ENCODE measurements at regions not wholly inside any gene's neighbourhood (a gene's known extent, or its start where the extent isn't known, plus 50 kb on each side); places are given as distances from the start of the nearest gene placed in this dataset.

DNA sequence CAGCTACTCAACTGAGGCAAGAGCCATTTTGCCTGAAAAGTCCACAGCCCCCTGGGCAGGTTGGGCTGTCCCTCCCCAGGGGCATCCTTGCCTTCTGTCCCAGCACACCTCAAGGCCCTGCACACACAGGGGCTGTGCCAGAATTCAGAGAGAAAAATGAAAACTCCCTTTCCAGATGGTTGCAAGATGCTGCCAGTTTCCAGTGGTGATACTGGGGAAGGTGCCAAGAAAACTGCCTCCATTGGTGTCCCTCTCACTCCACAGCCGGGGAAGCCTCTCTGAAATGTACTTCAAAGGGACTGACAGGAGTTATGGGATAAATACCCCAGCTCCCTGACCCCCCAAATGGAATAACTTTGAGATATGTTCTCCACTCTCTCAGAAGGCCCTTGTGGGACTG is 154.2 kb upstream of the MAFB start:
- H3K36me3 ChIP-seq (replicated peaks; ENCODE audit: control insufficient read depth, insufficient read depth, low read length): no peaks in the 10 kb centered on the region
- no peak for DNase-seq
- H3K27me3 ChIP-seq (ENCODE audit: control insufficient read depth, insufficient read depth, low read length): no peaks in the 10 kb centered on the region
- no peak overlapping the region for H3K4me3 ChIP-seq (ENCODE audit: insufficient read depth, low read depth, low read length)

DNA sequence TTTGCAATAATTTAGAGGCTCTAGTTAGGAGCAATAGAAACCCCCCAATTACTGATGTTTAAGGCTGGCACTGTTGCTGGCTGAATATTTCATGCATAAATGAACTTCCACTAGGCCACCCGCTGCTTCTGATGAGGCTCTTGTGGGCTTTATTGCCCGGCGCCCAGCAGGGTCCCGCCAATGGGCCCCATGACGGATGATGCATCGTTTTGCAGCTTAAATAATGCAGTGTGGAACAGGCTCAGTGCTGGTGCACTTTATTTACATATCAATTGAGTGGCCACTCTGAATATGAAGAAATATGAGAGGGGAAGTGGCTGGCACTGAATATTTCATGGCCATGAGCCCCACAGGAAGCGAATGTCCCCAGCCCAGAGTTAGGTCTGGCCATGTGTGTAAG is 155.3 kb upstream of the MAFB start:
- Histone ChIP-seq H3K27me3 (ENCODE audit: control insufficient read depth, insufficient read depth, low read length) (no peaks in the 10 kb centered on the region), H3K36me3 (replicated peaks; ENCODE audit: control insufficient read depth, insufficient read depth, low read length) (no peaks in the 10 kb centered on the region), H3K4me3 (ENCODE audit: insufficient read depth, low read depth, low read length) (no peak overlapping the region)
- no peak for DNase-seq

DNA sequence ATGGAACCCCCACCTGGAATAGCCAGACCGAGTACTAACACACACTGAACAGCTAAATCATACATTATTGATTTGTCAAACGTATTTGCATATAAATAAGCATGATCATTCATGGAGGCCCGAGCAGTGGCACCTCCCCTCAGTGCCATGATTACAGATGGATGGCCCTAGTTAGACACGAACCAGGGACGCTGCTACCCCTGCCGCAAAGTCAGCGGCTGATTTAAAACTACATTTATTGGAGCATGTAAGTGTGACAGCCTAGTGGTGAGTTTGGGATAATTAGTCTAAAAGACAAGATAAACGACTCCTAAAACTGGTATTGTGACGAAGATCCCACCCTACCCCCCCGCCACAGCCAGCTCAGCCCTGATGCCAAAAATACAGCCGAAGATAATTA is 159.1 kb upstream of the MAFB start:
- no peak for DNase-seq
- no peaks in the 10 kb centered on the region for H3K27me3 ChIP-seq (ENCODE audit: control insufficient read depth, insufficient read depth, low read length)
- H3K36me3 ChIP-seq (replicated peaks; ENCODE audit: control insufficient read depth, insufficient read depth, low read length): no peaks in the 10 kb centered on the region
- H3K4me3 ChIP-seq (ENCODE audit: insufficient read depth, low read depth, low read length): no peak overlapping the region

- no peaks in the 10 kb centered on the region for H3K27me3 ChIP-seq (ENCODE audit: control insufficient read depth, insufficient read depth, low read length)
- H3K36me3 ChIP-seq (replicated peaks; ENCODE audit: control insufficient read depth, insufficient read depth, low read length): no peaks in the 10 kb centered on the region
- no peak overlapping the region for H3K4me3 ChIP-seq (ENCODE audit: insufficient read depth, low read depth, low read length)
- no peak for DNase-seq
Measured at GRCh38 chr20:40848526-40848925, 159.5 kb upstream of the MAFB start.

GRCh38 chr20:40849456-40849855 is 160.4 kb upstream of the MAFB start:
- no peak for DNase-seq
- no peak overlapping the region for H3K4me3 ChIP-seq (ENCODE audit: insufficient read depth, low read depth, low read length)
- H3K36me3 ChIP-seq (replicated peaks; ENCODE audit: control insufficient read depth, insufficient read depth, low read length): no peaks in the 10 kb centered on the region
- no peaks in the 10 kb centered on the region for H3K27me3 ChIP-seq (ENCODE audit: control insufficient read depth, insufficient read depth, low read length)

DNA sequence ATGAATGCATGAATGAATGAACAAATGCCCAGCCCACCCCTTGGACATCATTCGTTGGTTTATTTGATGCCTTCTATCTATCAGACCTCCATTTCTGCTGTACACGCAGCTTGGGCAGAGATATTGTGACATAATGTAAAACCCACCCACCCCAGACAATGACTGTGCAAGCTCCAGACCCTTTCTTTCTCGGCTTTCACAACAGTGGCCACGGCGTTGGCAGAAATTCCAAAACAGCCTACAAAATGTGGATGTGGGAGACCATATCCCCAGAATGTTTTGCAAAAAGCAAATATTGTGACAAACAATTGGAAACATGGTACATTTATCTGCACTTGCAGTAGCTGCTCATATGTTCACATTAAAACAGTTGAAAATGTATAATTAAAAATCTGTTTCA is 162.0 kb upstream of the MAFB start:
- no peaks in the 10 kb centered on the region for H3K36me3 ChIP-seq (replicated peaks; ENCODE audit: control insufficient read depth, insufficient read depth, low read length)
- H3K27me3 ChIP-seq (ENCODE audit: control insufficient read depth, insufficient read depth, low read length): no peaks in the 10 kb centered on the region
- no peak for DNase-seq
- no peak overlapping the region for H3K4me3 ChIP-seq (ENCODE audit: insufficient read depth, low read depth, low read length)

DNA sequence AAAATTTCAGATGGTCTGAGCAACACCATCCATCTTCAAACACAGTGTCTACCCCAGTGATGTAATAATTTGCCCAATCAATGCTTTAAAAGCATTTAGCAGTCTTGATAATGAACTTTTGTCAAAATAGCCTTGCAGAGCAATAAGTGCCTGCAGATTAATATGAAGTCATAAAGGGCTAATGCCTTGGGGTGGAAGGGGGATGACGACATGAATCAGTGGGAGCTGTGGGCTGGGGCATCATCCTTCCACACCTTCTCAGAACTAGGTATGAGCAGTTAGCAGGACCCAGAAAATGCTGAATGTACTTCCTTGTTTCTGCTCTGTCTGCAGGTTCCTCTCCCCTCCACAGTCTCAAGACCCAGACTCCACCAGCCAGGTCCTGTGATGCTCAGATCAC is 166.2 kb upstream of the MAFB start:
- Histone ChIP-seq H3K4me3 (ENCODE audit: insufficient read depth, low read depth, low read length) (no peak overlapping the region), H3K36me3 (replicated peaks; ENCODE audit: control insufficient read depth, insufficient read depth, low read length) (no peaks in the 10 kb centered on the region), H3K27me3 (ENCODE audit: control insufficient read depth, insufficient read depth, low read length) (no peaks in the 10 kb centered on the region)
- no peak for DNase-seq

DNA sequence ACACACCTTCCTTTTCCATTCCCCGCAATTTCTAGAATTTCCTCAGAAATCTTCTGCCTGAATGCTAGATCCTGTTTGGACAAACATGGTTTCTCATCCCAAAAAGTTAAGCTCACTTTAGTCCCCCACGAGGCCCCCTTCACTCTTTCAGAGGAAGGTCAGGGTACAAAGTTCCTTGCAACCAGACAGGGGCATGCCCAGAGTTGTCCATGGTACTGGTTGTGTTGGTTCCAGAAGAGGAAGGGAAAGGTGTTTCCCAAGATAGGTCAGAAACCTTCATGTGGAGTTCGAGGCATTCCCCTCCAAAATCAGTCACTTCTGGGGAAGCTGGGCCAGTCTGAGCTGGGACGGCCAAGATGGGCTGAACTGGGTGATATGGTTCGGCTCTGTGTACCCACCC is 167.6 kb upstream of the MAFB start:
- H3K4me3 ChIP-seq (ENCODE audit: insufficient read depth, low read depth, low read length): no peak overlapping the region
- no peaks in the 10 kb centered on the region for H3K27me3 ChIP-seq (ENCODE audit: control insufficient read depth, insufficient read depth, low read length)
- H3K36me3 ChIP-seq (replicated peaks; ENCODE audit: control insufficient read depth, insufficient read depth, low read length): no peaks in the 10 kb centered on the region
- DNase-seq: no peak

DNA sequence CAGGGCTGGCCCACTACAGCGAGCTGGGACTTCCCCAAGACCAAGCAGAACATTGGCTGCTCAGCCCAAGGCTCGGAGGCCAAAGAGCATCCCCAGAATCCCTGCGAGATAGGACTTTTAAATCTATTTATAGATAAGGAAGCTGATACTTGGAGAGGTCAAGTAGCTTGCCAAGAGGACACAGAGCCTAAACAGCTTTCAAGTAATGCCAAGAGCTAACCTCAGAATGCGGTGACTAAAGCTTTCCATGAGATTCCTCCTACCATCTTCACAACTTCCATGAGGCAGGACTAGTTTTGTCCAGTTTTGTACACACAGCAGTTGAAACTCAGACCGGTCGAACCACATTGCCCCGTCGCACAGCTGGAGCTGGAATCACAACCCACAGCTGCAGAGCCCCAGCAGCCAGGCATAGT is 168.1 kb upstream of the TOP1 start:
- DNase-seq: no peak
- H3K36me3 ChIP-seq (replicated peaks; ENCODE audit: control insufficient read depth, insufficient read depth, low read length): no peaks in the 10 kb centered on the region
- no peaks in the 10 kb centered on the region for H3K27me3 ChIP-seq (ENCODE audit: control insufficient read depth, insufficient read depth, low read length)

GRCh38 chr20:40861427-40862008 is 167.1 kb upstream of the TOP1 start:
- no peak overlapping the region for H3K4me3 ChIP-seq (ENCODE audit: insufficient read depth, low read depth, low read length)
- DNase-seq: no peak
- H3K27me3 ChIP-seq (ENCODE audit: control insufficient read depth, insufficient read depth, low read length): no peaks in the 10 kb centered on the region
- H3K36me3 ChIP-seq (replicated peaks; ENCODE audit: control insufficient read depth, insufficient read depth, low read length): no peaks in the 10 kb centered on the region

More for the DNA sequence above, 168.1 kb upstream of the TOP1 start:
- H3K4me3 ChIP-seq (ENCODE audit: insufficient read depth, low read depth, low read length): no peak overlapping the region

- H3K36me3 ChIP-seq (replicated peaks; ENCODE audit: control insufficient read depth, insufficient read depth, low read length): no peaks in the 10 kb centered on the region
- DNase-seq: no peak
- no peak overlapping the region for H3K4me3 ChIP-seq (ENCODE audit: insufficient read depth, low read depth, low read length)
- no peaks in the 10 kb centered on the region for H3K27me3 ChIP-seq (ENCODE audit: control insufficient read depth, insufficient read depth, low read length)
Measured at GRCh38 chr20:40863355-40863919, 165.2 kb upstream of the TOP1 start.

DNA sequence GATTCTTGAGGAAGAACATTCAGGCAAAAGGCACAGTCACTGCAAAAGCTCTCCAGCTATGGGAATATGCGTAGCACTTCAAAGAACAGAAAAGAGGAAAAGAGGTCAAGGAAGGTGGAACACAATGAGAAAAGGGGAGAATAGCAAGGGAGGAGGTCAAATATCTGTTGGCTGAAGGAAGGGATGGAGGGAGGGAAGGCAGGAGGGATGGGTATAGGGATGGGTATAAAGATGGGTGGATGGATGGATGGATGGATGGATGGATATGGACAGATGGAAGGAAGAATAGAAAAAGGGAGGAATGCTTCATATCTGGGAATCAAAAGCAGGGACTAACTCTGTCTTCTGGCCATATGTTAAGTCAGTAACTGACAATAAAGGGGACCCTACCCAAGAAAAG is 164.2 kb upstream of the TOP1 start:
- no peaks in the 10 kb centered on the region for H3K36me3 ChIP-seq (replicated peaks; ENCODE audit: control insufficient read depth, insufficient read depth, low read length)
- H3K4me3 ChIP-seq (ENCODE audit: insufficient read depth, low read depth, low read length): no peak overlapping the region
- no peak for DNase-seq
- no peaks in the 10 kb centered on the region for H3K27me3 ChIP-seq (ENCODE audit: control insufficient read depth, insufficient read depth, low read length)

GRCh38 chr20:40865095-40865494 is 163.5 kb upstream of the TOP1 start:
- Histone ChIP-seq H3K27me3 (ENCODE audit: control insufficient read depth, insufficient read depth, low read length) (no peaks in the 10 kb centered on the region), H3K36me3 (replicated peaks; ENCODE audit: control insufficient read depth, insufficient read depth, low read length) (no peaks in the 10 kb centered on the region), H3K4me3 (ENCODE audit: insufficient read depth, low read depth, low read length) (no peak overlapping the region)
- no peak for DNase-seq

DNA sequence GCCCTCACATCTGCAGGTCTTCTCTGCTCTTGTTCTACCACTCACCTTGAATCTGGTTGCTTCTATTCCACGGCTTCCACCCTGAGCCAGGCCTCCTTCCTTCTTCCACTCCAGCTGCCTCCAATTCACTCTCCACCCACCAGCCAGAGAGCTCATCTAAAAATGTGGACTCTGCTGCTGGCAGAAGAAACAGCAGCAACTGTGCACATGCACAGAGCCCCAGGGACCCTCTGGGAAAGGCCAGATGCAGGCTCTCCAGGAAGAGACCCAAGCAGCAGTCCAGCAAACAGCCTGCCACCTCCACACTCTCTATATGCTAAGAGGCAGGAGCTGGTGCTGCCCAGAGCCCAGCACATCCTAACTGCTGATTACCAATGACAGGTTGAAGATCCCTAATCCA is 162.6 kb upstream of the TOP1 start:
- no peak overlapping the region for H3K4me3 ChIP-seq (ENCODE audit: insufficient read depth, low read depth, low read length)
- H3K27me3 ChIP-seq (ENCODE audit: control insufficient read depth, insufficient read depth, low read length): no peaks in the 10 kb centered on the region
- H3K36me3 ChIP-seq (replicated peaks; ENCODE audit: control insufficient read depth, insufficient read depth, low read length): no peaks in the 10 kb centered on the region
- DNase-seq: no peak

GRCh38 chr20:40868551-40869217 is 159.9 kb upstream of the TOP1 start:
- Histone ChIP-seq H3K27me3 (ENCODE audit: control insufficient read depth, insufficient read depth, low read length) (no peaks in the 10 kb centered on the region), H3K36me3 (replicated peaks; ENCODE audit: control insufficient read depth, insufficient read depth, low read length) (no peaks in the 10 kb centered on the region), H3K4me3 (ENCODE audit: insufficient read depth, low read depth, low read length) (no peak overlapping the region)
- DNase-seq: no peak
